ENCODE measurements at regions not wholly inside any gene's neighbourhood (a gene's known extent, or its start where the extent isn't known, plus 50 kb on each side); places are given as distances from the start of the nearest gene placed in this dataset.

DNA sequence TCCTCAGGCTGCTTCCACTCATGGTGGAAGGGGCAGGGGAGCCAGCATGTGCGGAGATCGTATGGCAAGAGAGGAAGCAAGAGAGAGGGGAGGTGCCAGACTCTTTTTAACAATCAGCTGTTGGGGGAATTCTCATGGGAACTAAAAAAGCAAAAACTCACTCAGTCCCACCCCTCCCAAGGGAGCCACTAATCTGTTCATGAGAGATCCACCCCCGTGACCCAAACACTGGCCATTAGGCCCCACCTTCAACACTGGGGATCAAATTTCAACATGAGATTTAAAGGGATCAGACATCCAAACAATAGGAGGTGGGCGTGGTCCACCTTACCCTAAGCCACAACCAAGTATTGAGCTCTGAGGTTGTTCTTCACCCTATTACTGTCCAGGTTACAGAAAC is 375.1 kb downstream of the GRIN2B start:
- DNase-seq (ENCODE audit: low spot score in 2 of 2) (no peak), FAIRE-seq (no peak)

GRCh38 chr12:13603953-13604352 is 377.4 kb downstream of the GRIN2B start:
- FAIRE-seq (no peak), DNase-seq (ENCODE audit: low spot score in 2 of 2) (peak in 1 of 2 donors; percentile 10)

GRCh38 chr12:13602172-13602571 is 379.2 kb downstream of the GRIN2B start:
- DNase-seq (ENCODE audit: low spot score in 2 of 2) (peak in 1 of 2 donors; percentile 5), FAIRE-seq (no peak)

- no peak for DNase-seq (ENCODE audit: low spot score in 2 of 2)
- FAIRE-seq: no peak
Measured at GRCh38 chr12:13599176-13599575, 382.2 kb downstream of the GRIN2B start.

- DNase-seq (ENCODE audit: low spot score in 2 of 2) (no peak), FAIRE-seq (no peak)
Measured at GRCh38 chr12:13597837-13598236, 383.6 kb downstream of the GRIN2B start.

- FAIRE-seq (no peak), DNase-seq (ENCODE audit: low spot score in 2 of 2) (no peak)
Measured at GRCh38 chr12:13597166-13597565, 384.2 kb downstream of the GRIN2B start.

DNA sequence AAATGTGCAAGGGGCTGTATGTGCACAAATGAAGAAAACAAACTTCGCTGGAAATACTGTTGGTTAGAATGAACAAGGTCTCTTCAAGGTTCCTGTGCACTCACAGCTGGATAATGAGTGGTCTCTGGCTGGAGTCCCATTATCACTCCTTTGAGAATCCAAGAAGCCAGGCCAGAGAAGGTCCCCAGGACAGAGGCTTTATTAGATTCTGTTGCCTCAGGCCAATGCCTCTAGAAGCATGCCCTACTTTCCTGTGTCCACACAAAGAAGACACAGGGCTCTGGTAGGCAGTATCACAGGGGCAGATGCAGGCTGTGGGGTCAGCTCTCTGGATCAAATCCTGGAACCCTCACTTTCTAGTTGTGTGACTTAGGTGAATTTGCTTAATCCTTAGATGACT is 384.7 kb downstream of the GRIN2B start:
- FAIRE-seq (no peak), DNase-seq (ENCODE audit: low spot score in 2 of 2) (no peak)

GRCh38 chr12:13595536-13596443 is 385.6 kb downstream of the GRIN2B start:
- FAIRE-seq (no peak), DNase-seq (ENCODE audit: low spot score in 2 of 2) (no peak)

DNA sequence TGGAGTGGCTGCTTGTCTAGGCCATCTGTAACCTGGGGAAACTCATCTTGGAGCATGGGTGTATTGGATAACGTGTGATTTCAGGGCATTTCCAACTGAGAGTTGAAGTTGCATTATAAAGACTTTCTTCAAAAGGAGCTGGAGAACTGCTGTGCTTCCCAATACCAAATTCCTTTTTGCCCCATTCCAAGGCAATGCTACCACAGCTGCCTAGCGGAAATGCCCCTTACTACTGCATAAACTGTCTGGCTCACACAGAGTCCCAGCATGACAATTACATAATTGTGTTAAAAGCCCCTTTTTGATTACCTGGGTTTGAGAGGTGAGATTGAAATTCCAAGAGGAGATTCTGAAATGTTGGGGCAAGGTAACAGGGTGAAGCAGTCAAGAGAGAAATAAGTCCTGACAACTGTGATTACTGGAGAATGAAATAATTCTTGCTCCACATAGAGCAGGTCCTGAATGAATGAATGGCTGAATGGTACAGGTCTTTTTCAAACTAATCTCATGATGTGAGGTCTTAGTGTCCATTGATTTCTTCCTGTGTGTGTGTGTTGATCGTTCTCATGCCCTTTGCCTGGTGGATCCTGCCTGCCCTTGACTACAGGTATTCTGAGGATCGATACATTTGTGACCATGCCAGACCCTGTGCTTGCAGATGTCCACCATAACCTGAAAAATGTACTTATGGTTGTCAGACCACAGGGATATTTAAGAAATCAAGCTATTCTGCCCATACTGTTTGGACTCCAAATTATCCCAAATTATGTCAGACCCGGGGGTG is 386.5 kb downstream of the GRIN2B start:
- no peak for FAIRE-seq
- no peak for DNase-seq (ENCODE audit: low spot score in 2 of 2)

GRCh38 chr12:13592063-13592942 is 389.1 kb downstream of the GRIN2B start:
- no peak for FAIRE-seq
- DNase-seq (ENCODE audit: low spot score in 2 of 2): no peak

GRCh38 chr12:13591488-13591887 is 389.9 kb downstream of the GRIN2B start:
- FAIRE-seq: no peak

DNA sequence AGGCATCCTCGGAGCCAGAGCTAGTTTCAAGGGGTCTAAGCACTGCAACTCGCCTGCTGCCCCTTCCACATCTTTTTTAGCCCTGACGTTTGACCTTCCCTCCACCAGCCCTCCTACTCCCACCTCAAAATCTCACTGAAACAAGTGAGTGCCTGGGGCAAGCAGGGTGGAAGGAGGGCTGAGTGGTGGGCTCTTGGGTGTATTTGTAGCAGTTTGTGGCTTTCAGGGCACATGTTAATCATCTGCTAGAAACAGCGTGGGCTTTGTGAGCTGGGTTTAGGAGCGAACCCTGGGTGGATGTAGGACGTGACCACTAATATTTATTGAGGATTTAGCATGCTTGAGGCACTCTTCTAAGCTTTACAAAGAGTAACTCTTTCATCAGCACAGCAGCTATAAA is 390.3 kb downstream of the GRIN2B start:
- FAIRE-seq (no peak), DNase-seq (ENCODE audit: low spot score in 2 of 2) (no peak)

More at GRCh38 chr12:13591488-13591887, 389.9 kb downstream of the GRIN2B start:
- no peak for DNase-seq (ENCODE audit: low spot score in 2 of 2)

- FAIRE-seq: no peak
- no peak for DNase-seq (ENCODE audit: low spot score in 2 of 2)
Measured at GRCh38 chr12:13588574-13588973, 392.0 kb downstream of the EMP1 start.

- FAIRE-seq: no peak
- no peak for DNase-seq (ENCODE audit: low spot score in 2 of 2)
Measured at GRCh38 chr12:13587721-13588390, 391.3 kb downstream of the EMP1 start.

- no peak for DNase-seq (ENCODE audit: low spot score in 2 of 2)
- no peak for FAIRE-seq
Measured at GRCh38 chr12:13586361-13586760, 389.8 kb downstream of the EMP1 start.

DNA sequence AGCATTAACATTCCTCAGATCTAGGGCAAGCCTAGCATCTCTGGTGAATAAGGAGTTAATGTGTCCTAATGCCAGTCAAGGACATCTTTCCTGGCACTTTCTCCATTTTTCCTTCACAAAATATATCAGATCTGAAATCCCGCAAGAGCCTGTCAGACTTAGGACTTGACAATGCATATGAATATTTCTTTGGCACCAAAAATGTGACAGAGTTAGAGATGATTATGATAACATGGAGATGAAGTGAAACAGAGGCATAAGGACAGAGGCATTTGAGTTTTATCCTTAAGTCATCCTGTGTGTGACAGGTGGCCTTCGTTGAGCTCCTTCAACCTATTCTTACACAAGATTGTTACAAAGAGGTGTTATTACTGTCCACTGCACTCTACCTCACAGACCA is 388.0 kb downstream of the EMP1 start:
- DNase-seq (ENCODE audit: low spot score in 2 of 2) (no peak), FAIRE-seq (no peak)

DNA sequence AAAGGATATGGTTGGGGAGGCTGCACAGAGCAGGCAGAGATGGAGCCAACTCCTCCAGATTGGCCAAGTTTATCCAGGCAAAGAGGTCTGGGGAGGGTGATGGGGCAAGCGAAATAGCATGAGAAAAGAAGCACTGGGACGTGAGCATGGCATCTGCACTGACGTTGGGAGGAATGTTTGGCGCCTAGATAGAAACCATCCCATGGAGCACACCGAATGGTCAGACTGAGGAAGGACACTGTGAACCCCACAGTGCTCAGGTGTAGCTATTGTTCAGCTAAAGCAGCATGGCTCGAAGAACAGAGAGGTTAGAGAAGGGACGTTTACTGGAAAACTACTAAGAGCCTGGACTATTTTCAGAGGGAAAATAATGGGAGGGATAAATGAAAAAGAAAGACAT is 387.1 kb downstream of the EMP1 start:
- no peak for DNase-seq (ENCODE audit: low spot score in 2 of 2)
- no peak for FAIRE-seq

GRCh38 chr12:13582421-13582820 is 385.9 kb downstream of the EMP1 start:
- no peak for DNase-seq (ENCODE audit: low spot score in 2 of 2)
- FAIRE-seq: no peak

- no peak for DNase-seq (ENCODE audit: low spot score in 2 of 2)
- FAIRE-seq: no peak
Measured at GRCh38 chr12:13581031-13581430, 384.5 kb downstream of the EMP1 start.

DNA sequence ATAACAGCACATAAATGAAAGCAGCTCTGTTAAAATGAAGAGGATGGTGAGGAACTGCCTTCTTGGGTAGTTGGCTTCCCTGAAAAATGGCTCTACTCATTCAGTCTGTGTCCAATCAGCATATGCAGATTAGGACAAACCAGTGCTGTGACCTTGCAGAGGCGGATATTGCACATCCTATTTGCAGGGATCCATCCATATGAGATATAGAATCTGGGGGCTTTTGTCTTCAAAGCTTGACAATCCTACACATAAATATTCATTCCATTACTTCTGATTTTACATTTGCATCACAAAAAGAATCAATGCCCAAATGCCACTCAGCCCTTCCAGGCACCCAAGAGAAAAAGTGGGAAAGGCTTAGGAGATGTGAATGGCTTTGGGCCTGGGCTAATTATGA is 383.7 kb downstream of the EMP1 start:
- FAIRE-seq (no peak), DNase-seq (ENCODE audit: low spot score in 2 of 2) (no peak)

Data from frontal cortex (tissue), 3 donors.